ENCODE measurements at regions not wholly inside any gene's neighbourhood (a gene's known extent, or its start where the extent isn't known, plus 50 kb on each side); places are given as distances from the start of the nearest gene placed in this dataset.

DNA sequence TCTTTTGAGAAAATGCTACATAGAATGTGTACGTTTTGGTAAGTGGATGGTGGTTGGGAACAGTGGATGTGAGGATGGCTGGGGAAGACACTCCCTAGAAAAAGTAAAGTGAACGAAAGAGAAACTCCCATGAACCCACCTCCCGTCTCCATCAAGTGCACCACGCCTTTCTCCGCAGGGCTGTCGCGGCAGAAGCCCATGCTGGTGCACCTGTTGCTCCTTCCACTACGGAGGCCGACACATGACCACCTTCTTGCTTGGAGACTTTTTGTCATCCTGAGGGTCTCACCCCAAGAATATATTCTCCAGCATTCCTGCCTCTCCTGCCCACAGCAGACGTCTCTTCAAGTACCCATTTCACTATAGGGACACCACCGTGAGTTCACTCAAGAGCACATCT lies 630.4 kb upstream of the PFKP start:
- TF ChIP-seq, protein P1, sequence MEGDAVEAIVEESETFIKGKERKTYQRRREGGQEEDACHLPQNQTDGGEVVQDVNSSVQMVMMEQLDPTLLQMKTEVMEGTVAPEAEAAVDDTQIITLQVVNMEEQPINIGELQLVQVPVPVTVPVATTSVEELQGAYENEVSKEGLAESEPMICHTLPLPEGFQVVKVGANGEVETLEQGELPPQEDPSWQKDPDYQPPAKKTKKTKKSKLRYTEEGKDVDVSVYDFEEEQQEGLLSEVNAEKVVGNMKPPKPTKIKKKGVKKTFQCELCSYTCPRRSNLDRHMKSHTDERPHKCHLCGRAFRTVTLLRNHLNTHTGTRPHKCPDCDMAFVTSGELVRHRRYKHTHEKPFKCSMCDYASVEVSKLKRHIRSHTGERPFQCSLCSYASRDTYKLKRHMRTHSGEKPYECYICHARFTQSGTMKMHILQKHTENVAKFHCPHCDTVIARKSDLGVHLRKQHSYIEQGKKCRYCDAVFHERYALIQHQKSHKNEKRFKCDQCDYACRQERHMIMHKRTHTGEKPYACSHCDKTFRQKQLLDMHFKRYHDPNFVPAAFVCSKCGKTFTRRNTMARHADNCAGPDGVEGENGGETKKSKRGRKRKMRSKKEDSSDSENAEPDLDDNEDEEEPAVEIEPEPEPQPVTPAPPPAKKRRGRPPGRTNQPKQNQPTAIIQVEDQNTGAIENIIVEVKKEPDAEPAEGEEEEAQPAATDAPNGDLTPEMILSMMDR (IDR thresholded peaks at IDR 0.05; ENCODE audit: borderline replicate concordance, extremely low read depth, low read length, poor library complexity, severe bottlenecking) = no peak
- no peak for TF ChIP-seq EZH2 (IDR thresholded peaks at IDR 0.05; ENCODE audit: borderline replicate concordance, low read depth, low read length, severe bottlenecking)

Data from DND-41 (cell line).